D341Med (cell line): ENCODE measurements at regions not wholly inside any gene's neighbourhood (a gene's known extent, or its start where the extent isn't known, plus 50 kb on each side); places are given as distances from the start of the nearest gene placed in this dataset.

Experiments used
- DNase-seq: peaks from one replicate; pipeline ENCODE4 v3.0.0; 2012; ENCODE audit warnings: low spot score

GRCh38 chr11:13104619-13105236 lies 95.6 kb downstream of the RASSF10 start:
- no peak for DNase-seq

- DNase-seq = peak; percentile 51
These were observed 96.2 kb downstream of the RASSF10 start for GRCh38 chr11:13105237-13105844.

DNA sequence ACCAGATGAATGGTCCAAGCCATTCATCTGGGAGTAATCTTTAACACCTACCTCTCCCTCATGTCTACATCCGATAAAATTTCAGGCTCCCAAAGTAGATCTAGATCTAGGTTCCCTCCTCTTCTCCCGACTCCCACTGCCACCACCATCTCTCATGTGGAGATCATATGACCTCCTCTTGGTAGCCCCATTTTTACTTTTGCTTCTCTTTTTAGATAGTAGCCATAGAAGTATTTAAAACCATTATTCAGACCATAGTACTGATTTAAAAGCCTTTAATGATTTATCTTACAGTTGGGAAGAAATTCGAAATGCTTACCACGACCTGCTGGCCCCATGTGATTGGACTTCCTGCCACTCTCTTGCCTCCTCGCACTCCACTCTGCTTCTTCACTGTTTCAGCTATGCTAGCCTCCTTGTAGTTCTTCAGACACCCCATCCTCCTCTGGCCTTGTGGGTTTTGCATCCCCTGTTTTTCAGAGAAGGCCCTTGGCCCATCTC lies 98.5 kb downstream of the RASSF10 start:
- no peak for DNase-seq

GRCh38 chr11:13108416-13108815 lies 99.3 kb downstream of the RASSF10 start:
- no peak for DNase-seq

GRCh38 chr11:13109616-13110015 lies 100.5 kb downstream of the RASSF10 start:
- DNase-seq = no peak

DNA sequence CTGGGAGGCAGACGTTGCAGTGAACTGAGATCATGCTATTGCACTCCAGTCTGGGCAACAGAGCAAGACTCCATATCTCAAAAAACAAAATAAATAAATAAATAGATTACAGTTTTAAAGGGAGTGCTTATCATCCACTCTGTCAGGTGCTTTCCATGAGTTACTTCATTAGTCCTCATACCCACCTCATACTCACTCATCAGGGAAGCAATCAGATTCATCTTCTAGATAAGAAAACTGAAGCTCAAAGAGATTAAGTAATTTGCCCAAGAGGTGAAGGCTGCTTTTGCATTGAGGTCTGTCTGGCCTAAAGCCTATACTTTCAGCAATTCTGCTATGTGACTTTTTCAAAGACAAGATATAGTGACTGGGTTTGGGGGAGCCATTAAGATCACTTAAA lies 101.0 kb downstream of the RASSF10 start:
- DNase-seq = no peak

- peak; percentile 64 for DNase-seq
These were observed 102.1 kb downstream of the RASSF10 start for GRCh38 chr11:13110929-13111812.

DNA sequence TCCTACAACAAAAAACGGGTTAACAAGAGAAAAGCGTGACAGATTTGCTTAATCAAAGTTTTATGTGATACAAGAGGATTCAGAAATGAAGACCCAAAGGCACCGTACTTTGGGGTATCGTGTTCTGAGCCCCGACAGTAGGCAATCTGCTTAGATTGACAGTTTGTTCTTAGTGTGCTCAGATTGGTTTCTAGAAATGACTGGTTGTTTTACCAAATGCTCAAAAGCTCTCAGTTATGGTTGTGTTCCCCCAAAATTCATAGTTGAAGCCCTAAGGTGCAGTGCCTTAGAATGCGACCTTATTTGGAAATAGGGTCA lies 102.7 kb downstream of the RASSF10 start:
- DNase-seq = no peak

DNA sequence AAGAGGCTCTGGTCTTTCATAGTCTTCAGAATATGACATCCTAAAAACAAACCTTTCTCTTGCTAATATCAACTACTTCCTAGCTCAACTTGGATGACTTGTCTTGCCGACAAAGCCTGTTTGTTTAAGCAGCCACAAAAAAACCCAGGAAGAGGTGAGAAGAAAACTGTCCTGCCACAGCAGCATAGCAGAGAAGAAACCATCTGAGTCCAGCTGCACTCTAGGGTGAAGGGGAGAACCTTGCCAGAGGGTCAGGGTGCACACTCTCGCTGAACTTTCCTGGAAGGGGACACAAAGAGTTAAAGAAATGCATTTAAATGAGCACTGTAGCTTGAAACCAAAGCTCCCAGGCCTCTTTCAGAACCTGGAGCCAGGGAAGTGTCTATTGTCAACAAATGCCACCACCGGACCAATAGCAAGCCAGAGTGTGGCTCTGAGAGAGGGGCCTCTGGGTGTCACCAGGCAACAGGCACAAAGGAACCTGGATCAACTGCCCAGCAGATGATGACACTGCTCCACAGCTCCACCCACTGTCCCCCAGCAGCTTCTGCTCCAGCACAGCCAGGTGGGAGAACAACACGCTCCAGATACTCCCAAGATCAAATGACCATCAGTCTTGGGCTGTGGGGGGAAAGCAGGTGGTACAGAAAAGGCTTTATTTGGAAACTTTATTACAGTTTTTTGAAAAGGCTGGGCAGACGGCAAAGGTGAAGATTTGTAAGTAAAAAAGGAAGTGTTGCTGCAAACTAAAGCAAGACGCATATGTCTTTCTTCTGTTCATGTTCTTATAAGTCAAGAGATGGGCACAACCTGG lies 105.7 kb downstream of the RASSF10 start:
- peak; percentile 55 for DNase-seq

DNA sequence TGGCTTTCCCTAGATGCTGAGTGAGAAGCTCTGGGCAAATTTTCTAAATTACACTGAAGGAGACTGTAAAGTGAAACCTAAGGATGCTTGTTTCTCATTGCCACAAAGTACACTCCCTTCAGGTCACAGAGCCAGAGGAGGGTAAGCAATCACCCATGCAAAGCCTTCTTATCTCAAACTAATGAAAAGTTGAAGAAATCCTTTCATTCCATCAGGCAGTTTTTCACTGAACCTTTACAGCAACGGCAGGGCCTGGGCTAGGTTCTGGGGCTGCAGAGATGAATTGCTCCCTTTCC lies 106.2 kb downstream of the RASSF10 start:
- DNase-seq = no peak

GRCh38 chr11:13116491-13116890 lies 107.4 kb downstream of the RASSF10 start:
- no peak for DNase-seq

DNA sequence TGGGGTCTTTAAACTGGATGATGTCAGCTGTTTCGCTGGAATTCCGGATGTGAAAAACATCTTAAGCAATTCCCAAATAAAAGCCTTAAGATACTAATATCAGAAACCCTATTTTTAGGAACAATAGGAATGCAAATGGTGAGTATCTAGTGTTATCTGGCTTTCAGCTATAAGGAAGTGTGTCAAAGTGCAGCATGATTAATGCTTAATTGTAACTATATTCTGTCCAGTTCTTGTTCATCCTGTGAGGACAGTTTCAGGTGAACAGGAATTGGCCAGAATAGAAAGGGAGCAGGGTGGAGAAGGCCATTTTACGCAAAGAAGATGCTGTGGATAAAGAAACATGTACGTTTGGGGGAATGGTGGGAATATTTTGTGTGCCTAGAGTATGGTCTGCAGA lies 108.2 kb downstream of the RASSF10 start:
- no peak for DNase-seq

DNA sequence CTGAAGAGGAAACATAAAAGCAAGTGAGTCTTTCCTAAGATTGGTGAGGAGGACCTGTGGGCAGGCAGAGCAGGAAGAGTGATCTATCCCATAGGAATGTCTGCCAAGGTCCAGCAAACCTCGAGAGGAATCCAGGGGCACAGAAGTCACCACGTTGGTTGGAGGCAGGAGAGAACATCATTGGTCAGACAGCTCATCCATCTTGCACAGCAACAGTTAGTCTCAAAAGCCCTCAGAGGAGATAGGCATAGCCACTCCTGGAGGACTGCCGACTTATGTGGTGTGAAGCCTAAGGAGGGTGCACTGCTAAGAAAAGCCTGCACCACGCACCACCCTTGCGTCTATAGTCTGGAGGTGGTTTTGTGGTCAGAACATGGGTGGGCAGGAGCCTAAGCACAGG lies 109.1 kb downstream of the RASSF10 start:
- no peak for DNase-seq

- no peak for DNase-seq
These were observed 109.5 kb downstream of the RASSF10 start for GRCh38 chr11:13118650-13119049.

- DNase-seq = no peak
These were observed 110.2 kb downstream of the RASSF10 start for GRCh38 chr11:13119361-13119760.

DNA sequence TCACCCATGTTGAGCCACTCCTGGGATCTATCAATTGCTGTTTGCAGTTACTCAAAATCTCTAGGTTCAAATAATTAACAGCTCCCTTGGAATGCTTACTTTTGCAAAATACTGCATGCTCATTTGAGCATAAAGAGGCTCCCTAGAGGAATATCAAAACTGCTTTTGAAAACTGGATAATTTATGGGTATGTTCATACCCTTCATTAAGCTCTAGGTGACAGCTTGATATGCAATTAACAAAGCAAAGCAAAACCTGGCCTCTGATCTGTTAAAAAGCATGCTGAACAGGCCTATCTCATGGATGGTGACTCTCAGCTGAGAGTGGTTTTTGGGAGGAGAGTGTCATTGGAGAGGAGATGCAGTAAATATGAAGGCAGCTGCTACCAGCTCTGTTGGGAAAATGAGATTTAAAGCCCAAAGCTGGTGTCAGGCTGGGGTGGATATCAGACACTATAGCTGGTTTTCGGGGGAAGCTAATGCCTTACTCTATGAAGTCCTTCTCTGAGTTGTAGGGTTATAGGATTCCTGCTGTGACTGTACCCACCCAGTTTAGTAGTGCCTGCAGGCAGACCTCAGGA lies 110.9 kb downstream of the RASSF10 start:
- DNase-seq = no peak

GRCh38 chr11:13120691-13121090 lies 111.6 kb downstream of the RASSF10 start:
- no peak for DNase-seq

GRCh38 chr11:13126430-13126829 lies 117.3 kb downstream of the RASSF10 start:
- DNase-seq = no peak

- DNase-seq = no peak
These were observed 118.0 kb downstream of the RASSF10 start for GRCh38 chr11:13127161-13127560.

DNA sequence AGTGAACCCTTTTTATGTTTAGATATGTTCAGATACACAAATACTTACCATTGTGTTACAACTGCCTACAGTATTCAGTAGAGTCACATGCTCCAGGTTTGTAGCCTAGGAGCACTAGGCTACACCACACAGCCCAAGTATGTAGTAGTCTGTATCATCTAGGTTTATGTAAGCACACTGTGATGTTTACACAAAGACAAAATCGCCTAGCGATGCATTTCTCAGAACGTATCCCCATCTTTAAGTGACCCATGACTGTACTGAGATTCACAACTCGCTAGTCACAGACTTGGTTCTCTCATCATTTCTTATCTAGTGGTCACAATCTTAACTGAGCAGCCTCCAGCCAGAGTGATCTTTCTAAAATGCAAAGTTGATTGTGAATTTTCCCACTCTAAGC lies 119.2 kb downstream of the RASSF10 start:
- DNase-seq = no peak

GRCh38 chr11:13134066-13134465 lies 125.0 kb downstream of the RASSF10 start:
- DNase-seq = no peak

DNA sequence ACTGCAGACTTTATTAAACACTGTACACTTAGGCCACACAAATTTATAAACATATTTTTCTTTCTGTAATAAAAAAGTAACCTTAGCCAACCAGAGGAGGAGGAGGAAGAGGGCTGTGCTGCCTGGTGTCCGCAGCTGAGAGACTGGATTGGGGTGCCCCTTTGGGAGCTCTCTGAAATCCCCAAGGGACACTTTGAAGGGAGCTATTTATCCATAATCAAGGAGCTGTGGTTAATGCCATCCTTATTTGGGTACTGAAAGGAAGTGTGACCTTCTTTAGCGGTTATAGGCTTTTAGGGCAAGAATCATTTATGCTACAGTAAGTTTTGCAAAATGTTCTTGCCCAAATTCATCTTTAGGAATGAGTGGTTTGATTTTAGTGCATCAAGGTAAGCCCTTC lies 125.8 kb downstream of the RASSF10 start:
- DNase-seq = no peak
